T47D (cell line): ENCODE measurements at regions not wholly inside any gene's neighbourhood (a gene's known extent, or its start where the extent isn't known, plus 50 kb on each side); places are given as distances from the start of the nearest gene placed in this dataset.
"Not testable (repeated sequence)": the region's sequence is repeated elsewhere in the genome, so short reads cannot be mapped to it uniquely, and the experiment has no call there.

Source experiments
- DNase-seq, 2 experiments: peaks; one replicate each; pipeline versions ENCODE4 v3.0.0 to v3.0.0-alpha.2; 2011 to 2012; ENCODE audit warnings: low read depth in 1 of 2, low spot score in 1 of 2
- JUND ChIP-seq: IDR thresholded peaks from 2 replicates; pipeline ENCODE4 v1.6.1; 2012; ENCODE audit warnings: low read depth
- in situ Hi-C: cut with HindIII; loops from 2 replicates; pipeline ENCODE4 v1.10.0; 2016; ENCODE audit warnings: low sequenced_read_pairs, low pct_unique_long_range_greater_than_20kb

DNA sequence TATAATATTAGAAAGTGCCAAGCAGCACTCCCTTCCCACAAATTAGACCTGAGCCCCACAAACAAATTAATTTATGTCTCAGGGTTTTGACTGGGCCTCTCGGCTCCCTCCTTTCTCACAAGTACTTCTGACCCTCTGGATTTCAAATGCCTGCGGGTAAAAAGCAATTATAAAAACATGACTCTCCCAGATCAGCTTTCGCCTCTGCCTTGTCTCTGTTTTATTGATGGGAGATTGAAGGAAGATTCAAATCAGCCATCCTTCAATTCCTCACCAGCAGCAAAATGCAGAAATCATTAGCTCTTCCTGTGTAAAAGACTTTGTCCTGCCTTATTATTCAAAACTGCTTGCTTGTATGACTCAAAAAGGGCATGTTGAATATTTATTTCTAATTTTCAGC, 453.7 kb upstream of the MKI67 start:
- no peak for DNase-seq
- in situ Hi-C loops, result no loop called here
- no peak for TF ChIP-seq JUND

DNA sequence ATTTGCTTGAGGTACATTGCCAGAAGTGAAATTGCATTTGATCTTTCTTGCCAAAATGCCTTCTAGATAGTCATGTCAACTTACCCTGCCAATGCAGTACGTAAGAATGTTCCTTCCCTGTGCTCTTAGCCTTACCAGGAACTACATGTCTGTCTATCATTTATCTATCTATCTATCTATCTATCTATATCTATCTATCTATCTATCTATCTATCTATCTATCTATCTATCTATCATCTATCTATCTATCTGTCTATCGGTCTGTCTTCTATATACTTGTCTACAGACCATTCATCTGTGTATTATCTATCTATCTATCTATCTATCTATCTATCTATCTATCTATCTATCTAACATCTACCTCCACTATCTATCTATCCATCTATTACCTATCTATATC, 456.9 kb upstream of the MKI67 start:
- DNase-seq, in situ Hi-C loops: not testable (repeated sequence)

DNA sequence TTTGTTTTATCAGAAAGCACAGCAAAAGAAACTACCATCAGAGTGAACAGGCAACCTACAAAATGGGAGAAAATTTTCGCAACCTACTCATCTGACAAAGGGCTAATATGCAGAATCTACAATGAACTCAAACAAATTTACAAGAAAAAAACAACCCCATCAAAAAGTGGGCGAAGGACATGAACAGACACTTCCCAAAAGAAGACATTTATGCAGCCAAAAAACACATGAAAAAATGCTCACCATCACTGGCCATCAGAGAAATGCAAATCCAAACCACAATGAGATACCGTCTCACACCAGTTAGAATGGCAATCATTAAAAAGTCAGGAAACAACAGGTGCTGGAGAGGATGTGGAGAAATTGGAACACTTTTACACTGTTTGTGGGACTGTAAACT, 460.4 kb upstream of the MKI67 start:
- in situ Hi-C loops, result not testable (repeated sequence)

GRCh38 chr10:128587689-128588088, 461.5 kb upstream of the MKI67 start:
- in situ Hi-C loops, result no loop called here

More for the DNA sequence above, 460.4 kb upstream of the MKI67 start:
- DNase-seq, result not testable (repeated sequence)

GRCh38 chr10:128588402-128588801, 462.2 kb upstream of the MKI67 start:
- no peak for TF ChIP-seq JUND
- in situ Hi-C loops, result no loop called here
- no peak for DNase-seq

More at GRCh38 chr10:128587689-128588088, 461.5 kb upstream of the MKI67 start:
- no peak for DNase-seq
- no peak for TF ChIP-seq JUND

- in situ Hi-C loops, result no loop called here
These were observed 468.5 kb upstream of the MKI67 start for GRCh38 chr10:128594688-128595087.

DNA sequence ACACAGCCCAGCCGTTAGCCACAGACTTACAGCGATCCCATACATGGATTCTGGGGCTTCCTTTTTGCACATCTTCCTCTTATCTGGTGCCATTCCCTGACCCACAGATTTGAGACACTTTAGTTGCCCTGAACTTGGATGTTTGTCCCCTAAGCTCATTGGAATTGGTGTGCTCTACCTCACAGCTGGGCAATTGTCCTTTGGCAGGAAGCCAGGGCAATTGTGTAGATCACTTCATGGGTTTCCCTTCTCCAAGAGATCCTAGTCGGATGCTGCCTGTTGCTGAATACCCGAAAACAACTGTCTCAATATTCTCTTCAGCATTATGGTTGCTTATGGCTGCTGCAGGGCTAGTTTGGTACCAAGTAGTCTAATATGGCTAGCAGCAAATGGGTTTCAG, 470.7 kb upstream of the MKI67 start:
- no peak for TF ChIP-seq JUND
- DNase-seq, result no peak
- in situ Hi-C loops, result no loop called here

More at GRCh38 chr10:128594688-128595087, 468.5 kb upstream of the MKI67 start:
- no peak for DNase-seq
- TF ChIP-seq JUND, result no peak

DNA sequence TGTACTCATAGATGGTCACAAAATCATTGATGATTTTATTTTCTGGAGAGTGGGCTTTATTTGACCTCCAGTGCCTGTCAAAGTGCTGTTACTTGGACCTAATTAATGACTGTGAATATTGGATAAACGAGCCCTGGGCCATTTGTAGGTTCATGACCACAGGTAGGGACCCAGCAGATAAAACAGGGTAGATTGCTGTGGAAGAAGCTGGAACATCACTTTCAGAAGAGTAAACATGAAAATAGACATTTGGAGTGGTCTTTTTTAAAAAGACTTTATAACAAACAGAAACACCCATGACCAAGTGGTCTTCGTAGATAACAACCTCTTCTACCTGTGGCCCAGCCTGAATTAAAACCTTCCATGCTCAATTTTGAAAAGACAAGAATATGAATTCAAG, 472.8 kb upstream of the MKI67 start:
- in situ Hi-C loops, result no loop called here
- TF ChIP-seq JUND, result no peak
- no peak for DNase-seq

GRCh38 chr10:128599538-128599937, 473.3 kb upstream of the MKI67 start:
- no peak for TF ChIP-seq JUND
- DNase-seq, result no peak
- in situ Hi-C loops, result no loop called here

DNA sequence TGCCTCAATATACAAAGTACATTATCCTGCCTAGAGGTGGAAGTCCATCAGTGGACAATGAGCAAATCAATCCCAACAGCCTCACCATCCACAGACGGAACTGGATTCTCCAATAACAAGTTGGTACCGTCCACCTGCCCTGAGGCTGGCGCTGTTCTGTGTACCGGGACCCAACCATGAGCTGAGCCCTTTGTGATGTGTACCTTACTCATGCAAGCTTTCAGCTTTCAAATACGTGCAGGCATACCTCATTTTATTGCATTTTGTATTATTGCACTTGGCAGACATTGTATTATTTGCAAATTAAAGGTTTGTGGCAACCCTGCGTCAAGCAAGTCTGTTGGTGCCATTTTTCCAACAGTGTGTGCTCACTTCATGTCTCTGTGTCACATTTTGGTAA, 476.0 kb upstream of the MKI67 start:
- no peak for DNase-seq
- no peak for TF ChIP-seq JUND
- in situ Hi-C loops, result no loop called here

GRCh38 chr10:128604025-128604424, 477.8 kb upstream of the MKI67 start:
- no peak for TF ChIP-seq JUND
- in situ Hi-C loops, result no loop called here
- DNase-seq, result no peak

DNA sequence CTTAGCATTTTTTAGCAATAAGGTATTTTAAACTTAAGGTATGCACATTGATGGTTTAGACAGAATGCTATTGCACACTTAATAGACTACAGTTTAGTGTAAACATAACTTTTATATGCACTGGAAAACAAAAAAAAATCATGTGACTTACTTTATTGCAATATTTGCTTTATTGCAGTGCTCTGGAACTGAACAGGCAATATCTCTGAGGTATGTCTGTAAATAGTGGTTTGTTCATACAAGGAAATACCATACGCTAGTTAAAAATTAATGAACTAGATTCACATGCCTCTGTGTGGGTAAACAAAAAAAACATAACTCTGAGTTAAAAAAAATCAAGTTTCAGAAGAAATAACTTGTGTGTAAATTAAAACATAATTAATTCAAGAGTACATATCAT, 479.0 kb upstream of the MKI67 start:
- DNase-seq, result no peak
- in situ Hi-C loops, result no loop called here
- no peak for TF ChIP-seq JUND

- DNase-seq, result no peak
- TF ChIP-seq JUND, result no peak
- in situ Hi-C loops, result no loop called here
These were observed 479.8 kb upstream of the MKI67 start for GRCh38 chr10:128606055-128606454.

- no peak for TF ChIP-seq JUND
- DNase-seq, result no peak
- in situ Hi-C loops, result no loop called here
These were observed 482.6 kb upstream of the MKI67 start for GRCh38 chr10:128608791-128609190.
